Mammary epithelial cell (primary cell): ENCODE measurements at regions not wholly inside any gene's neighbourhood (a gene's known extent, or its start where the extent isn't known, plus 50 kb on each side); places are given as distances from the start of the nearest gene placed in this dataset.

ENCODE experiments used
- CTCF ChIP-seq, 2 donors: IDR thresholded peaks in 1 of 2; conservative IDR thresholded peaks in 1 of 2; 2 replicates each; pipeline ENCODE4 v1.5.1; 2011 to 2012; ENCODE audit warnings: inconsistent platforms in 2 of 2, low read length in 2 of 2, mild to moderate bottlenecking in 2 of 2, control low read depth in 1 of 2, low read depth in 1 of 2; ENCODE audit not compliant: insufficient read depth in 1 of 2; ENCODE audit errors: extremely low read depth in 1 of 2
- EZH2 ChIP-seq: IDR thresholded peaks from 2 replicates; pipeline ENCODE4 v1.6.1; 2012; ENCODE audit warnings: low read length, inconsistent platforms, borderline replicate concordance

GRCh38 chr12:82537436-82537835 lies 149.3 kb upstream of the TMTC2 start:
- TF ChIP-seq CTCF (conservative IDR thresholded peaks at IDR 0.05 in 1 of 2, IDR thresholded peaks at IDR 0.05 in 1 of 2; ENCODE audit: extremely low read depth in 1 of 2, insufficient read depth in 1 of 2, low read depth in 1 of 2, low read length in 2 of 2), result no peak
- no peak for TF ChIP-seq EZH2
